ENCODE measurements at regions not wholly inside any gene's neighbourhood (a gene's known extent, or its start where the extent isn't known, plus 50 kb on each side); places are given as distances from the start of the nearest gene placed in this dataset.

DNA sequence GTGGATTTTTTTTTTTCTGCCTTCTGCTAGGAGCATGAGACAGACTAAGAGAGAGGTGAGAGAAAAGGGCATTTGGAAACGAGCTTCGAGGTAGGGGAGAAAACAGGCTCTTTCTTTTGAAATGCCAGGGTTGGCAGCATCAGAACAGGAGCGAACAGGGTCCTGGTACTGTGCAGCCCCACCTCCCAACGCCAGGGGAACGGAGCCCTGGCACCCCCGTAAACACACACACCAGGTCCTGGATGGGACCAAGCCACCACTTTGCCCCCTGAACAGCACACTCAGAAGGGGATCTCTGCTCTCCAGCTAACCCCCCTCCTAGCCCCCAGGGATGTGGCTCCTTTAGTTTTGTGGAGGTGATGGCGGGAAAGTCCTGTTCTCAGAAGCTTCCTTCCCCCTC is 127.1 kb downstream of the CTTN start:
- TF ChIP-seq, protein P1, sequence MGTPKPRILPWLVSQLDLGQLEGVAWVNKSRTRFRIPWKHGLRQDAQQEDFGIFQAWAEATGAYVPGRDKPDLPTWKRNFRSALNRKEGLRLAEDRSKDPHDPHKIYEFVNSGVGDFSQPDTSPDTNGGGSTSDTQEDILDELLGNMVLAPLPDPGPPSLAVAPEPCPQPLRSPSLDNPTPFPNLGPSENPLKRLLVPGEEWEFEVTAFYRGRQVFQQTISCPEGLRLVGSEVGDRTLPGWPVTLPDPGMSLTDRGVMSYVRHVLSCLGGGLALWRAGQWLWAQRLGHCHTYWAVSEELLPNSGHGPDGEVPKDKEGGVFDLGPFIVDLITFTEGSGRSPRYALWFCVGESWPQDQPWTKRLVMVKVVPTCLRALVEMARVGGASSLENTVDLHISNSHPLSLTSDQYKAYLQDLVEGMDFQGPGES (IDR thresholded peaks at IDR 0.05; ENCODE audit: low read depth, low read length): no peak
- TF ChIP-seq, protein P2, sequence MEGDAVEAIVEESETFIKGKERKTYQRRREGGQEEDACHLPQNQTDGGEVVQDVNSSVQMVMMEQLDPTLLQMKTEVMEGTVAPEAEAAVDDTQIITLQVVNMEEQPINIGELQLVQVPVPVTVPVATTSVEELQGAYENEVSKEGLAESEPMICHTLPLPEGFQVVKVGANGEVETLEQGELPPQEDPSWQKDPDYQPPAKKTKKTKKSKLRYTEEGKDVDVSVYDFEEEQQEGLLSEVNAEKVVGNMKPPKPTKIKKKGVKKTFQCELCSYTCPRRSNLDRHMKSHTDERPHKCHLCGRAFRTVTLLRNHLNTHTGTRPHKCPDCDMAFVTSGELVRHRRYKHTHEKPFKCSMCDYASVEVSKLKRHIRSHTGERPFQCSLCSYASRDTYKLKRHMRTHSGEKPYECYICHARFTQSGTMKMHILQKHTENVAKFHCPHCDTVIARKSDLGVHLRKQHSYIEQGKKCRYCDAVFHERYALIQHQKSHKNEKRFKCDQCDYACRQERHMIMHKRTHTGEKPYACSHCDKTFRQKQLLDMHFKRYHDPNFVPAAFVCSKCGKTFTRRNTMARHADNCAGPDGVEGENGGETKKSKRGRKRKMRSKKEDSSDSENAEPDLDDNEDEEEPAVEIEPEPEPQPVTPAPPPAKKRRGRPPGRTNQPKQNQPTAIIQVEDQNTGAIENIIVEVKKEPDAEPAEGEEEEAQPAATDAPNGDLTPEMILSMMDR (IDR thresholded peaks at IDR 0.05): no peak
- TF ChIP-seq FOSL2 (IDR thresholded peaks at IDR 0.05; ENCODE audit: borderline replicate concordance, low read depth): no peak
- TF ChIP-seq GATA2 (CRISPR knock-in tag; IDR thresholded peaks at IDR 0.05): no peak
- TF ChIP-seq, protein P3, sequence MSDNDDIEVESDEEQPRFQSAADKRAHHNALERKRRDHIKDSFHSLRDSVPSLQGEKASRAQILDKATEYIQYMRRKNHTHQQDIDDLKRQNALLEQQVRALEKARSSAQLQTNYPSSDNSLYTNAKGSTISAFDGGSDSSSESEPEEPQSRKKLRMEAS (IDR thresholded peaks at IDR 0.05; ENCODE audit: low read depth): no peak
- TF ChIP-seq, protein P4, sequence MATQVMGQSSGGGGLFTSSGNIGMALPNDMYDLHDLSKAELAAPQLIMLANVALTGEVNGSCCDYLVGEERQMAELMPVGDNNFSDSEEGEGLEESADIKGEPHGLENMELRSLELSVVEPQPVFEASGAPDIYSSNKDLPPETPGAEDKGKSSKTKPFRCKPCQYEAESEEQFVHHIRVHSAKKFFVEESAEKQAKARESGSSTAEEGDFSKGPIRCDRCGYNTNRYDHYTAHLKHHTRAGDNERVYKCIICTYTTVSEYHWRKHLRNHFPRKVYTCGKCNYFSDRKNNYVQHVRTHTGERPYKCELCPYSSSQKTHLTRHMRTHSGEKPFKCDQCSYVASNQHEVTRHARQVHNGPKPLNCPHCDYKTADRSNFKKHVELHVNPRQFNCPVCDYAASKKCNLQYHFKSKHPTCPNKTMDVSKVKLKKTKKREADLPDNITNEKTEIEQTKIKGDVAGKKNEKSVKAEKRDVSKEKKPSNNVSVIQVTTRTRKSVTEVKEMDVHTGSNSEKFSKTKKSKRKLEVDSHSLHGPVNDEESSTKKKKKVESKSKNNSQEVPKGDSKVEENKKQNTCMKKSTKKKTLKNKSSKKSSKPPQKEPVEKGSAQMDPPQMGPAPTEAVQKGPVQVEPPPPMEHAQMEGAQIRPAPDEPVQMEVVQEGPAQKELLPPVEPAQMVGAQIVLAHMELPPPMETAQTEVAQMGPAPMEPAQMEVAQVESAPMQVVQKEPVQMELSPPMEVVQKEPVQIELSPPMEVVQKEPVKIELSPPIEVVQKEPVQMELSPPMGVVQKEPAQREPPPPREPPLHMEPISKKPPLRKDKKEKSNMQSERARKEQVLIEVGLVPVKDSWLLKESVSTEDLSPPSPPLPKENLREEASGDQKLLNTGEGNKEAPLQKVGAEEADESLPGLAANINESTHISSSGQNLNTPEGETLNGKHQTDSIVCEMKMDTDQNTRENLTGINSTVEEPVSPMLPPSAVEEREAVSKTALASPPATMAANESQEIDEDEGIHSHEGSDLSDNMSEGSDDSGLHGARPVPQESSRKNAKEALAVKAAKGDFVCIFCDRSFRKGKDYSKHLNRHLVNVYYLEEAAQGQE (IDR thresholded peaks at IDR 0.05; ENCODE audit: low read depth, low read length): no peak
- no peak for TF ChIP-seq POLR2AphosphoS5 (IDR thresholded peaks at IDR 0.05; ENCODE audit: low read depth, low read length)
- TF ChIP-seq, protein P5, sequence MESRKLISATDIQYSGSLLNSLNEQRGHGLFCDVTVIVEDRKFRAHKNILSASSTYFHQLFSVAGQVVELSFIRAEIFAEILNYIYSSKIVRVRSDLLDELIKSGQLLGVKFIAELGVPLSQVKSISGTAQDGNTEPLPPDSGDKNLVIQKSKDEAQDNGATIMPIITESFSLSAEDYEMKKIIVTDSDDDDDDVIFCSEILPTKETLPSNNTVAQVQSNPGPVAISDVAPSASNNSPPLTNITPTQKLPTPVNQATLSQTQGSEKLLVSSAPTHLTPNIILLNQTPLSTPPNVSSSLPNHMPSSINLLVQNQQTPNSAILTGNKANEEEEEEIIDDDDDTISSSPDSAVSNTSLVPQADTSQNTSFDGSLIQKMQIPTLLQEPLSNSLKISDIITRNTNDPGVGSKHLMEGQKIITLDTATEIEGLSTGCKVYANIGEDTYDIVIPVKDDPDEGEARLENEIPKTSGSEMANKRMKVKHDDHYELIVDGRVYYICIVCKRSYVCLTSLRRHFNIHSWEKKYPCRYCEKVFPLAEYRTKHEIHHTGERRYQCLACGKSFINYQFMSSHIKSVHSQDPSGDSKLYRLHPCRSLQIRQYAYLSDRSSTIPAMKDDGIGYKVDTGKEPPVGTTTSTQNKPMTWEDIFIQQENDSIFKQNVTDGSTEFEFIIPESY (IDR thresholded peaks at IDR 0.05; ENCODE audit: borderline replicate concordance, low read depth): no peak
- TF ChIP-seq RAD21 (IDR thresholded peaks at IDR 0.05; ENCODE audit: low read length): no peak
- TF ChIP-seq FOXM1 (IDR thresholded peaks at IDR 0.05; ENCODE audit: low read depth): no peak
- TF ChIP-seq RFX5 (IDR thresholded peaks at IDR 0.05; ENCODE audit: low read length): no peak
- no peak for TF ChIP-seq TCF12 (IDR thresholded peaks at IDR 0.05)
- no peak for TF ChIP-seq EP300 (IDR thresholded peaks at IDR 0.05; ENCODE audit: borderline replicate concordance in 1 of 2, low read depth in 1 of 2, low read length in 1 of 2)

All from SK-N-SH (cell line).